Natural killer cell (primary cell): ENCODE measurements at regions not wholly inside any gene's neighbourhood (a gene's known extent, or its start where the extent isn't known, plus 50 kb on each side); places are given as distances from the start of the nearest gene placed in this dataset.

Source experiments
- ATAC-seq, 3 donors: fragments of 150-1000 bp in 2 of 3; fragments of 200-7000 bp in 1 of 3; cut with Tn5 transposase; 1 replicate in 1 of 3; 2 replicates in 2 of 3; pipeline ENCODE4 v1.10.0; 2021; ENCODE audit warnings: mild to moderate bottlenecking in 2 of 3, moderate library complexity in 2 of 3
- DNase-seq, 2 donors: peaks; one replicate each; pipeline versions ENCODE4 v3.0.0 to v3.0.0-alpha.2; 2013 to 2021; ENCODE audit warnings: mixed read lengths in 1 of 2
- H3K27ac ChIP-seq: one replicate; pipeline ENCODE4 v1.5.1; 2013; ENCODE audit warnings: mild to moderate bottlenecking, low read length
- H3K27me3 ChIP-seq: one replicate; pipeline ENCODE4 v1.6.1; 2013; ENCODE audit warnings: low read length; ENCODE audit not compliant: control insufficient read depth, insufficient read depth
- H3K36me3 ChIP-seq: one replicate; pipeline ENCODE4 v1.6.1; 2013; ENCODE audit warnings: low read length; ENCODE audit not compliant: control insufficient read depth, insufficient read depth
- H3K4me1 ChIP-seq: one replicate; pipeline ENCODE4 v1.6.1; 2013; ENCODE audit warnings: low read length; ENCODE audit not compliant: control insufficient read depth, insufficient read depth
- H3K4me3 ChIP-seq: one replicate; pipeline ENCODE4 v1.5.1; 2013; ENCODE audit warnings: low read length
- H3K9me3 ChIP-seq: one replicate; pipeline ENCODE4 v1.6.1; 2013; ENCODE audit warnings: low read length; ENCODE audit not compliant: control insufficient read depth, insufficient read depth
- H3K27ac Mint-ChIP-seq, 2 donors: one replicate each; pipeline ENCODE4 v1.8.0; 2022; ENCODE audit warnings: mild to moderate bottlenecking in 2 of 2, mixed read lengths in 2 of 2, moderate library complexity in 1 of 2
- H3K27me3 Mint-ChIP-seq, 2 donors: one replicate each; pipeline ENCODE4 v1.8.0; 2022; ENCODE audit warnings: low read depth in 2 of 2, mixed read lengths in 2 of 2
- H3K36me3 Mint-ChIP-seq: one replicate; pipeline ENCODE4 v1.8.0; 2022; ENCODE audit warnings: mixed read lengths
- H3K4me1 Mint-ChIP-seq, 2 donors: one replicate each; pipeline ENCODE4 v1.8.0; 2022; ENCODE audit warnings: mixed read lengths in 2 of 2
- H3K4me3 Mint-ChIP-seq: one replicate; pipeline ENCODE4 v1.8.0; 2022; ENCODE audit warnings: mild to moderate bottlenecking, moderate library complexity, mixed read lengths
- H3K9me3 Mint-ChIP-seq, 2 donors: one replicate each; pipeline ENCODE4 v1.8.0; 2022; ENCODE audit warnings: mixed read lengths in 2 of 2
- WGBS: methylation state at CpG from one replicate; pipeline ENCODE4 v1.1.7; 2013; ENCODE audit warnings: missing lambda C conversion rate; ENCODE audit not compliant: insufficient coverage; 5-methylcytosine and 5-hydroxymethylcytosine counted together
- intact Hi-C: fragments of 100-400 bp; cut with micrococcal nuclease; formaldehyde crosslinking; loops from one replicate; pipeline ENCODE4 v1.14.2; 2022
- TF ChIP-seq, protein P1 (sequence below): fragments of 200-600 bp; IDR thresholded peaks from one replicate; pipeline ENCODE4 v1.8.0; 2022; ENCODE audit warnings: antibody characterized with exemption

DNA sequence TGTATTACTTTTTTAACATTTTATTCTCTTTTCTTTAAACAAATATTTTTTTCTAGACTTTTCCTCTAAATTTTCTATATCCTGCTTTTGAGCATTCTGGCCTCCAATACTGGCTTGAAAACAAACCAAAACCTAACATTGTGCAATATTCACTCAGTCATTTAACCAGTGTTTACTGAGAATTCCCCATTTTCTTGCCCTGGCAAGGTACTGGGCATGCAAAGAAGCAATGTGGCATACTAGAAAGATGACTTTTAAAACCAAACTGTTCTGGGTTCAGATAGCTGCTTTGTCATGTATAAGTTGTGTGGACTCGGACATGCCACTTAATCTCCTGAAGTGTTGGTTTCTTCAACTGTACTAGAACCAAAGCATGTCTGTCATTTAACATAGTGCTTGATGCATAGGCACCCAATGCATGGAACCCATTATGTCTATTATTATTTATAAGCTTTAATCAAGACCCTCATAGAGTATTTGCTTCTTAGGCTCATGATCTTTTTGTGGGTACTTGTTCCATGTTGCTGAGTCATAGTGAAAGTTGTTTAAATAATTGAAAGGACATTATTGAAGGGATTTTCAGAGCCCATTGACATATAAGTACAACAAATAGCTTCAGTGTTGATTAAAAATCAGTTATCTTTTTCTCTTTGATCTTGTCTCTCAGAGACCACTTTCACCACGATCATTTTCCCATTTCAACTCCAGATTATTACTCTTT is 185.4 kb upstream of the OSR1 start:
- DNase-seq (no peak), ATAC-seq (no peak)
- Histone ChIP-seq H3K27me3 (no peaks in the 10 kb centered on the region), H3K4me3 (no peak overlapping the region), H3K36me3 (no peaks in the 10 kb centered on the region), H3K9me3 (no peaks in the 10 kb centered on the region), H3K4me1 (no peaks in the 10 kb centered on the region), H3K27ac (no peak overlapping the region)
- Mint-ChIP-seq H3K27ac (no peak overlapping the region), H3K36me3 (no peaks in the 10 kb centered on the region), H3K9me3 (peaks cover 0 to 3% of the 10 kb centered on the region in 2 donors), H3K4me3 (no peak overlapping the region), H3K27me3 (no peaks in the 10 kb centered on the region), H3K4me1 (no peaks in the 10 kb centered on the region)
- 93% methylated on average over 1 of the region's 2 CpGs for WGBS
- TF ChIP-seq, protein P1, sequence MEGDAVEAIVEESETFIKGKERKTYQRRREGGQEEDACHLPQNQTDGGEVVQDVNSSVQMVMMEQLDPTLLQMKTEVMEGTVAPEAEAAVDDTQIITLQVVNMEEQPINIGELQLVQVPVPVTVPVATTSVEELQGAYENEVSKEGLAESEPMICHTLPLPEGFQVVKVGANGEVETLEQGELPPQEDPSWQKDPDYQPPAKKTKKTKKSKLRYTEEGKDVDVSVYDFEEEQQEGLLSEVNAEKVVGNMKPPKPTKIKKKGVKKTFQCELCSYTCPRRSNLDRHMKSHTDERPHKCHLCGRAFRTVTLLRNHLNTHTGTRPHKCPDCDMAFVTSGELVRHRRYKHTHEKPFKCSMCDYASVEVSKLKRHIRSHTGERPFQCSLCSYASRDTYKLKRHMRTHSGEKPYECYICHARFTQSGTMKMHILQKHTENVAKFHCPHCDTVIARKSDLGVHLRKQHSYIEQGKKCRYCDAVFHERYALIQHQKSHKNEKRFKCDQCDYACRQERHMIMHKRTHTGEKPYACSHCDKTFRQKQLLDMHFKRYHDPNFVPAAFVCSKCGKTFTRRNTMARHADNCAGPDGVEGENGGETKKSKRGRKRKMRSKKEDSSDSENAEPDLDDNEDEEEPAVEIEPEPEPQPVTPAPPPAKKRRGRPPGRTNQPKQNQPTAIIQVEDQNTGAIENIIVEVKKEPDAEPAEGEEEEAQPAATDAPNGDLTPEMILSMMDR, result no peak
- intact Hi-C loops, result no loop called here

DNA sequence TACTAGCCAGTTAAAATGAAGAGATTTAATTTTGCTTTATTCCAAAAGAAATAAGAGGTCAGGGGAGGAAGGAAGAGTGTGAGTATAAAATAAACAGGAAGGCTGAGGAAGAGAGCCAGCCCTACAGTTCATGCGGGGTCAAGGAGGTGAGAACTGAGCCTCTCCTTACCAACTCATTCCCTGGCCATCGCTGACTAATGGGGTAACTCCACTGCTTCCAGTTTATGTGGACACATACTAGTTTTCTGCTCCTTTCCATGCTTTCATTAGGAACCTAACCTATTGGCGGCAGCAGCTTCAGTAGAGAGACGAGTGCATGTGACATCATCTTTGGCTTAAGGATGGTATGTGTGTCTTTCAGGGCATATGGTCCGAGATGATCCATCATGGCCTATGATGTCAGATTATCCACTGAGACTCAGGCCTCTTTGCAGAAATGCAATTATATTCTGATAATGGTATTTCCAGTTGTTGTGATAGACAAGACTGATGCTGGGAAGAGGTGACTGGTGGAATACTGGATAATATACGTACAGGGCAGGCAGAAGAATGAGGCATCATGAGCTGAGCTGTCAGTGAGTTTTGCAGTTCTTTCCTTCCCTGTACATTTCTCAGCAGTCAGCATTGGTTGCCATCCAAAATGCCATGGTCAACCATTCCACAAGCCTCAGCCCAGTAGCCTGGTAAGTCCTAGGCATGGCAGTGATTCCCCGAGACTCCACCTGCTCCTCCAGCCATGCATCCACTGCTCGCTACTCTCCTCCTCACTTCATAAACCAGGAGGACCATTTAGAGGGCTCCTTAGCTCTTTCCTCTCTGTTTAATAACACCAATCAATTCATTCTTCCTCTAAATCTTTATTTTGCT is 184.6 kb upstream of the OSR1 start:
- Histone ChIP-seq H3K27ac (no peak overlapping the region), H3K36me3 (no peaks in the 10 kb centered on the region), H3K4me3 (no peak overlapping the region), H3K4me1 (no peaks in the 10 kb centered on the region), H3K27me3 (no peaks in the 10 kb centered on the region), H3K9me3 (no peaks in the 10 kb centered on the region)
- intact Hi-C loops, result no loop called here
- Mint-ChIP-seq H3K27me3 (no peaks in the 10 kb centered on the region), H3K4me3 (no peak overlapping the region), H3K36me3 (no peaks in the 10 kb centered on the region), H3K4me1 (no peaks in the 10 kb centered on the region), H3K27ac (no peak overlapping the region), H3K9me3 (peaks cover 0 to 3% of the 10 kb centered on the region in 2 donors)
- WGBS, result 82% methylated on average over 8 of the region's 8 CpGs
- ATAC-seq, result no peak
- TF ChIP-seq, protein P1, result no peak
- no peak for DNase-seq

- DNase-seq, result no peak
- no peaks in the 10 kb centered on the region for H3K27me3 Mint-ChIP-seq
- WGBS, result 88% methylated on average over 4 of the region's 4 CpGs
- intact Hi-C loops, result no loop called here
- H3K4me1 ChIP-seq, result no peaks in the 10 kb centered on the region
- no peak for ATAC-seq
- H3K36me3 Mint-ChIP-seq, result no peaks in the 10 kb centered on the region
- no peak overlapping the region for H3K4me3 ChIP-seq
- H3K27ac Mint-ChIP-seq, result no peak overlapping the region
- H3K27ac ChIP-seq, result no peak overlapping the region
- peaks cover under 1 to 5% of the 10 kb centered on the region in 2 donors for H3K9me3 Mint-ChIP-seq
- no peaks in the 10 kb centered on the region for H3K27me3 ChIP-seq
- H3K36me3 ChIP-seq, result no peaks in the 10 kb centered on the region
- H3K4me1 Mint-ChIP-seq, result no peaks in the 10 kb centered on the region
- no peaks in the 10 kb centered on the region for H3K9me3 ChIP-seq
- TF ChIP-seq, protein P1, result no peak
- no peak overlapping the region for H3K4me3 Mint-ChIP-seq
Measured at GRCh38 chr2:19541884-19542283, 183.5 kb upstream of the OSR1 start.
